GM21619 (cell line): ENCODE measurements at regions not wholly inside any gene's neighbourhood (a gene's known extent, or its start where the extent isn't known, plus 50 kb on each side); places are given as distances from the start of the nearest gene placed in this dataset.
"Not testable (repeated sequence)": the region's sequence is repeated elsewhere in the genome, so short reads cannot be mapped to it uniquely, and the experiment has no call there.

Source experiments
- ATAC-seq: cut with Tn5 transposase; IDR thresholded peaks from one replicate; pipeline ENCODE4 v1.9.1; 2021; ENCODE audit not compliant: unreplicated experiment

DNA sequence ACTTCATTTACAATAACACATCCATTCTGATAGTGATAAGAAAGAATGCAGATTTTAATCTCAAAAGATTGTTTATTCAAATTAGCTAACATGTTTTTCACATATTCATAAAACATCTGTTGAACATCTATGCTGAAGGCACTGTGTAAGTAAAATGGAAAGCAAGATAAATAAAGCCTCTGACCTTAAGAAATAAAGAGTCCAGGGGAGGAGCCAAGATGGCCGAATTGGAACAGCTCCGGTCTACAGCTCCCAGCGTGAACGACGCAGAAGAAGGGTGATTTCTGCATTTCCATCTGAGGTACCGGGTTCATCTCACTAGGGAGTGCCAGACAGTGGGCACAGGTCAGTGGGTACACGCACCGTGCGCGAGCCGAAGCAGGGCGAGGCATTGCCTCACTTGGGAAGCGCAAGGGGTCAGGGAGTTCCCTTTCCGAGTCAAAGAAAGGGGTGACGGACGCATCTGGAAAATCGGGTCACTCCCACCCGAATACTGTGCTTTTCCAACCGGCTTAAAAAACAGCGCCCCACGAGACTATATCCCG is 336.5 kb downstream of the CETN3 start:
- ATAC-seq, result not testable (repeated sequence)

DNA sequence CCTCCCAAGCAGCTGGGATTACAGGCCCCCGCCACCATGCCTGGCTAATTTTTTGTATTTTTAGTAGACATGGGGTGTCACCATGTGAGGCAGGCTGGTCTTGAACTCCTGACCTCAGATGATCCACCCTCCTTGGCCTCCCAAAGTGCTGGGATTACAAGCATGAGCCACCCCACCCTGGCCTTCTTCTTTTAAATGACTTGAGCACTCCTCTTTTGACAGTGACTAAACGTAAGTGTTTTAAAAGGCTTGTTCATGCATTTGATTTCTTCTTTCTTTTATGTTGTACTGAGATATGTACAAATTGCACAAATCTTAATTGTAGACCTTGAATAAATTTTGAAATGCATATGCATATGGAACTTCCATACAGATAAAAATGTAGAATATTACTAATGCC is 337.9 kb downstream of the CETN3 start:
- ATAC-seq, result no peak

DNA sequence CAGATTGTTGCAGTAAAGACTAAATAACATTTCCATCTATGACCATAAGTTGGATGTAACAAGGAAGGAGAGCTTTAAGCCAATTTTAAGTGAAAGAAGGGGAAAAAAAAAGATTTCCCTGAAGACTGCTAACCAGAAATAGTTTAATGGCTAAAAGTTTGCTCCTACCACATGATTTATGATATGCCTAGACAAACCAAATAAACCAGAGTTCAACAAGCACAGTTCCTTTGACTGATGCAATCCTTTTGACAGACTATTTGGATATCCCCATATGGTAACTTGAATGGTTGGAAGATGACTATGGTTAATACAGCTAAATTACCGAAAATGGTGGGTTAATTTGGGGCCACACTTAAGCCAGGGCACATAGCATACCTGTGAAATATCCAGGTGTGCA is 338.5 kb downstream of the CETN3 start:
- no peak for ATAC-seq

DNA sequence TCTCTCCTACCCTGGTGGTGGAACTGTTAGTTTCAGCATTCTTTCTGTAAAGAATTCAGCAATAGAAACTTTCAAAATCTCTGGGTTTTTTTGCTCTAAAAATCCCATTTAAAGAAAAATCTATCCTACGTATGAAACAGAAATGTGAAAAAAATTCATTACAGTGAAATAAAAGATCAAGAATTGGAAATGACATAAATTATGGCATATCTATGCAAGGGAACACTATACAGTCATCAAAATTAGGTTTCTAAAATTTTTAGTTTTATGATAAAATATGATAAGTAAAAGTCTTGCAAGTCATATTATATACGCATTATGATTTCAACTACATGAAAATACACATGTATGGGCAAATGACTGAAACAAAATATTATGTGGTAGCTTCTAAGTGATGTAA is 342.6 kb downstream of the CETN3 start:
- ATAC-seq, result no peak

DNA sequence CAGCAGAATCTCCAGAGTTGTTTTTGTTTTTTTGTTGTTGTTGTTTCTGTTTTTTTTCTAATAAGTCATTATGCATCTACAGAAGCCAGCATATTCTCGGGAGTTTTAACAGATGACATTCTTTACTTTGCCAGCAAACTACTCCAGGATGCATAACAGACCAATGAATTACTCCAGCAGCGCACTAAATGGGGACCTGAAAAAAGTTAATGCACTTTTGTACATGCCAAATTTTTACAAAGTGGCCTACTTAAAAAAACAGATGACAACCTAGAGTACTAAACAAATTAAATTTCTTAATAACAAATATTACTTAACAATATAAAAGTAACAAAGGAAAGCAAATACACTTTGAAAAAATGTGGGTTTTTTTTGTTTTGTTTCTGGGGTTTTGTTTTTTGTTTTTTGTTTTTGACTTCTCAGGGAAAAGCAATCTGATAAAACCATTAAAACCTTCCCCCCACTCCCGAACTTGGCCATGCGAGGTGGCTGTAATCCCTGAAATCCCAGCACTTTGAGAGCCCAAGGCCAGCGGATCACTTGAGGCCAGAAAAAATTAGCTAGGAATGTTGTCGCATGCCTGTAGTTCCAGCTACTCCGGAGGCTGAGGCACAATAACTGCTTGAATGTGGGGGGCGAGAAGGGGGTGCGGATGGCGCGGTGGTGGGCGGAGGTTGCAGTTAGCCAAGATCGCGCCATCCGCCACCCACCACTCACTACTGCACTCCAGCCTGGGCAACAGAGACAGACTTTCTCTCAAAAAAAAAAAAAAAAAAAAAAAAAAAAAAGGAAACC is 352.4 kb downstream of the CETN3 start:
- no peak for ATAC-seq

DNA sequence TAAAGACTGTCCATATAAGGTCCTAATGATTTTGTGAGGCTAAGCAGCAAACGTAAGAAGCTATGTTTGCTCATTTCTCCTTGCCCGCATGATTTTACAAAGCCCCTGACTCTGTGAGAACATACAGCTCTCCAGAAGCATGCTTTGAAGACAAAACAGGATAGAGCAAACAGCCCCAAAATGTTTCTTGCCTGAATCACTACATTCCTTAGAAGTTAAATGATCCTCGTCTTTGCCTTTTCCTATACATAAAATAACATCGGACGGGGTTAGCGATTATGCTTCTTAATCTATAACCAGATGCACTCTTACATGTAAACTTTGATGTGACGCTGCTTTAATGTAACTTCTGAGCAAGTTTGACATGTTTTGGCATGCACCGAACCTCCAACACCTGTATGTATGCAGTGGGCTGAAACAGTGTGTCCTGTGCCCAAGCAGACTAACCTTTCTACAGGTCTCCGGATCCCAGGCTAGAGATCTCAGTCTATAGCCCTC is 353.7 kb downstream of the CETN3 start:
- no peak for ATAC-seq

DNA sequence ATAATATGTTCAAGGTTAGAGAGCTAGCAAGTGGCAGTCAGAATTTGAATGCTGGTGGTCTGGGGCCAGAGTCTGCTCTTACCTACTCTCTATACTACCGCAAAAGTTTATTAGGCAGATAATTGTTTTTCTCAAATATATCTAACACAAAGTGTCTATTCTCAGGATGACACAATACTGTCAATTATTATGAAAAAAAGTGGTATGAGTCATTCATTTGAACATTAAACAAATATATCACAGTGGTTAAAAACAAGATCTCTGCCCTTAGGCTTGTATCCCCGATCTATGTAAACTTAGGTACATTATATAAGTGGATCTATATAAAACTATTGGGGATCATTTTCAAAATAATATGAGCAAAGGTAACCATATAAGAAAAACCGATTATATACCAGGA is 354.9 kb downstream of the CETN3 start:
- no peak for ATAC-seq

DNA sequence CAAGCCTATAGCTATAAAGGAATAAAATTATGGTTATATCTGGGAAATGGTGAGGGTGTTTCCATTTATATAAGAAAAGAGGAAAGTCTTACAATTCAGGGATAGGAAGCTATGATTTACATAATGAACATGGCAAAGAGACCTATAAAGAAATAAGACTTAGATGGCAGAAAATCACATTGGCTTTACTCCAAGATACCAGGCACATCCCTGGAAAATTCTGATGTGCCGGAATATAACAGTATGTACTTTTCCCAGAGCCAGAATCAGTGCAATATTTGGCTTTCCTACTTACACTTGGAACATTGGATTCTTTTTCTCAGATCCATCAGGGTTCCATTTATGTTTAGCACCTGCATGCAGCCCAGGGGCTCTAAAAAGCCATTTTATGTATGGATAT is 357.8 kb downstream of the CETN3 start:
- no peak for ATAC-seq

DNA sequence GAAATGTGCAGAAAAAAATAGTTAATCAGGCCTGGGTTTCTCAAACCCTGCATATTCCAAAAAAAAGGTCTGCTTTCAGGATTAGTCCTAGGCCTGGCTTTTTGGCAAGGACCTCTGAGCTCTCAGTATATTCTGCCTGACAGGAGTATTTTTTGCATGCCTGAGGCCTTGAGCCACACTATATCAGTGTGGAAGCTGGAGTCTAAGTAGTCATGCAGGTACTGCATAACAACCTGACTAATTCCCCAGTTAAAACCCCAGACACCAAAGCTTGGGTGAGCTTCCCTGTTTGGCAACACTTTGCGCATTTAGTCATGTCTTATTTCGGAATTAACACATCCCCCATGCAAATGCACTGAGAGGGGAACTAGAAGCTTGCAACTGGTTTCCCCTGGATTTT is 359.5 kb downstream of the CETN3 start:
- ATAC-seq, result no peak

DNA sequence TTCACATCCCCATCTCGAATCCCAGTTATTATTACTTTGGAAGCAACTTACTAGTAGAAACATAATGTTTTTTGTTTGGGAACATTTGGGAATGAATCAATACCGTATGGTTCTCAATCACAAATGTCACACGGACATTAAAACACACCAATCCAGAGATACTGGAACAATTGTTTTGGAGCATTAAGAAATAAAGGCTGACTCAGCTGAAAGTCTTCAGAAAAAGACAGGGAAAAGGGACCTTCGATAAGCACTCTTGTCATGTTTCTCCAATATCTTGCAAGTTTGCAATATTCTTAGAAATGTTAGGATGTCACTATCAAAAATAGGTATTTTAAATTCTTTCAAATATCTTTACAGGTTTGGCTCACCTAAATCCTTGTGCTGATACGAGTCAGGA is 362.4 kb downstream of the CETN3 start:
- ATAC-seq, result no peak

DNA sequence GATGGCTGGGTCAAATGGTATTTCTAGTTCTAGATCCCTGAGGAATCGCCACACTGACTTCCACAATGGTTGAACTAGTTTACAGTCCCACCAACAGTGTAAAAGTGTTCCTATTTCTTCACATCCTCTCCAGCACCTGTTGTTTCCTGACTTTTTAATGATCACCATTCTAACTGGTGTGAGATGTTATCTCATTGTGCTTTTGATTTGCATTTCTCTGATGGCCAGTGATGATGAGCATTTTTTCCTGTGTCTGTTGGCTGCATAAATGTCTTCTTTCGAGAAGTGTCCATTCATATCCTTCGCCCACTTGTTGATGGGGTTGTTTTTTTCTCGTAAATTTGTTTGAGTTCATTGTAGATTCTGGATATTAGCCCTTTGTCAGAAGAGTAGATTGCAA is 369.5 kb downstream of the CETN3 start:
- ATAC-seq, result not testable (repeated sequence)

DNA sequence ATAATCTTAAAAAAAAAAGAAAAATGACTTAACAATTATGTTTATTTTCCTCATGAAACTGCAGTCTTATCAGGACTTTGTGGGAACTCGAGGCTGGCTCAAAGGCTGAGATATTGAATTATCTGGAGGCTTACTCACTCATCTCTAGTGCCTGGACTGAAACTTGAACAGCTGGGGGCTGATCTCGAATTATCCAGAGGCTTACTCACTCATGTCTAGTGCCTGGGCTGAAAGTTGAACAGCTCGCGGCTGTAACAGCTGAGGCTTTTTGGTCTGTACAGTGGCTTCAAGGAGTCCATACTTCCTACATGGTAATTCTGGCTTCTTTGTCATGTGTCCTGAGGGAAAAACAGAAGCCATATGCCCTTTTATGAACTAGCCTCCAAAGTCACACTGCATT is 371.9 kb downstream of the CETN3 start:
- no peak for ATAC-seq

DNA sequence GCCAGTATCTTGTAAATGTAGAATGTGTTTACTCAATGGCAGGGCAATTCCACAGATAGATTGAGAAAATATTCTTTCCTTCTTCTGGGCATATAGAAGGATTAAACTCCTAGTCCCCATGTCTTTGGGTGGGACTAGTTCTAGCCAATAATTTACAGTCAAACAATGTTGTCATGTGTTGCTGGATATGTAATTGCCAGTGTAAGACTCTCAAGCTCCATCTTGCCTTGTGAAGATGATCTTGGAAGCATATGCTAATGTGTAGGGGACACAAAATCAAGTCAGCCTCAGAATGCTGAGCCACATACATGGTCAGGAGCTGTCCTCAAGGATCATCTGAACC is 386.9 kb downstream of the CETN3 start:
- ATAC-seq, result no peak

DNA sequence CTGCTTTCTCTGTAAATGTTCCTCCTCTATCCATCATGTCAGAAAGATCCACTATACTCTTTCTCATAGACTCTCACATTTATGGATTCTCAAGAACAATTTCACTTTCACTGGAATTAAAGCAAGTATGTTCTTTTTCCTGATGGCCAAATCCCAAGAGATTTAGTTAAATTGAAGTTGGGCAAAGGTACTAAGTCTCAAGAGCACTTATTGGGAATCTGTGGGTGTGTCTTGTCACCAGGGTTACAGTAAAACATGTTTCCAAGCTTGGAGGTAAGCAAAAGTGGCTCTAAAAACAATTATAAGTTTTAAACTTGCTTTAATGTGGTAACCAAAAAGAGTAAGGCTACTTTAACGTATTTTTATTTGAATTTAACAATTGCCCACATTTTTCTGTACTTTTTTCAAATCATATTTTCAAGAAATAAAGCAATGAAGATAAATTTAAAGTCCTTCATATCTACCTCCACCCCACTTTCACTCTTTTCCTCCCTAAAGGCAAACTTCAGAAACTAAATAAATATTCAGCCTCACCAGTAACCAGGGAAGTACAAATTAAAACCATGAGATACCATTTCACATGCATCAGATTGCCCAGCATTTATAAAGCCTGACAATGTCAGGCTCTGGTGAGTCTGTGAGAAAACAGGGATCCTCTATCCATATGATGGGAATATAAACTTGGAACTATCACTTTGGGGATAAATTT is 387.4 kb downstream of the CETN3 start:
- no peak for ATAC-seq

DNA sequence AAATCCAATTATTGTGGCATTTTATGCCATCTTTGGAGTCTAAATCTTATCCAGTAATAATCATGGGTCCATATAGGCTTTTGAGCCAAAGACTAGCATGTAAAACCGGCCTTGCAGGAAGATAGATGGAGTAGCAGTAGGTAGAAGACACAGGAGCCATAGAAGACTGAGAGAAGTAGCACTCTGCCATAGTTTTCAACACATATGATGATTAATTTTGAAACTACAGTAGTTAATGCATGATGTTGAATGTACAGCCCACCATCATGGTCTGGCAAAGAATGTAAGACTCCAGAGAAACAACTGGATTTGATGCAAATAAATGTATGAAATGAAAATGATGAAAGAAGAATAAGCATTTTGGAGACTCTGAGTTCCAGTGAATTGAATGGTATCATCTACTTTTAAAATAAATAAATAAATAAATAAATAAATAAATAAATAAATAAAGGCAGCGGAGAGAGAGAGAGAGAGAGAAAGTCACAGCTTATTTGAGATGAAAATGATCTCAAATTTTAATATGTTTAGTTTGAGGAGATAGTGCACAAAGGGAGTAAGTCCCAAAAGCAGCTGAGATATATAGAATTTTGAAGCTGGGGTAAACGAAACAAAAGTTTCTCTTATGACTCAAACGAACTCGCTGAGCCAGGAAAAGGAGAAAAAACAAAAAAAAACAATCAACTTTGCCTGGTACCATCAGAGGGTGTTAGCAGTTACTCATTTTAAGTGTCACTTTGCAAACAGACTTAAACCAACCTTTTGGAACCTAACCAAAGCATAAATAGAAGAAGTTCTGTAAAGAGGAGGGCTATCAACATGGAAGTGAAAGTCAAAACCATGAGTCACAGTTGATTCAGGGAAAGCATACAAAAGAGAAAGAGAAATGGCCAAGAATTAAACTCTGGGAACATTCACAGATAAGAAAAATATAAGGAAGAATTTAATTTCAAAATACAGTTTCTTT is 388.7 kb downstream of the CETN3 start:
- peak; percentile 97 for ATAC-seq

DNA sequence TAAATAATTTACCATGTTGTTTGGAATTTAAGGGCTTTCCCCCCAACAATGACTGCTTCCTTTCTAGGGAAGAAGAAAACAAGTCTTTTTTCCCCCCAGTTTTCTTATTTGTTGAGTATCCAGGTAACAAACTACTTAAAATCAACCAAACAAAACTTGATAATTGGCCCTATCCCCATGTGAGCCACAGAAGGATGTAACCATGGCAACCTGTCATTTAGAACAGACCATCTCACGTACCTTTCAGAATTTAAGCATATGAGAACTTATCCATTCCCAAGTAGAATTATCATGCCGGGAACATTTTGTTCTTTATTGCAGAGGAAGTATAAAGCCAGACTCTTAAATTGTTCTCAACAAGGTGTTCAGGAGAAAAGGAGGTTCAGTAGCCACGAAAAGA is 392.3 kb downstream of the CETN3 start:
- ATAC-seq, result no peak

DNA sequence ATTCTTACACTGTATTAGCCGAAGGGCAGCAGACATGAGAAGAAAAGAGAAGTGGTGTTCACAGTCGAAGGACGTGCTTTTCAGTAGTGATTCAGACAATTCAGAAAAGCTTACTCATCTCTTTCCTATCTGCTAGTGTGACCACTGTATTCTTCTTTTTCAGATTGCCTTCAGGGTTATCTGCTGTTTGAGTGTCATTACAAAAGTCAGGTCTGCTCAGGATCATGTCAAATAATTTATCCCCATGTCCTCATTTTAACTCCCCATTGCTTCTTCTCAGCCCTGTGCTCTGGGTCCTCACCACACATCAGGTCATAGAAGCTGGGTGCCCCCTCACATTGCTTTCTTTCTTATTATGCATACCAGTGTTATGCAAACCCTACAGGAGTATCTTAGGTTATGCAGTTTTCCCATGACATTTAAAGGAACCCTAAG is 394.0 kb downstream of the CETN3 start:
- peak; percentile 87 for ATAC-seq

DNA sequence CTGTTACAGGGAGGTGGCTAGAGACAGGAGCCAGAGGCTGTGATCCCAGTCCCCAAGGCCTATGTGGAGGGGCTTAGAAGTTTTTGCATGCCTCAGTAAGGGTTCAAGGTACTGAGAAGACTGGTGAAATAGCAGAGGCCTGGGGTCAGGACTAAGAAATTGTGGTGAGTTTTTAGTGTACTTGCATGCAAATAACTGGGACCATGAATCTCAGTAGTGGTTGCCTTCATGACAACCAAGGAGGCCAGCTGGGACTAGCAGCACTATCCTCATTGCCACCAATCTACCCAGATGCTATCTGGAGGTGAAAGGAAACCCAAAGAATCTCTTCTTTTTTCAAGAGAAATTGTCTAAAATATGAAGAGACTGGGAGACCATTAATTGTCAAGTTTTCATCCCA is 395.1 kb downstream of the CETN3 start:
- peak; percentile 88 for ATAC-seq

DNA sequence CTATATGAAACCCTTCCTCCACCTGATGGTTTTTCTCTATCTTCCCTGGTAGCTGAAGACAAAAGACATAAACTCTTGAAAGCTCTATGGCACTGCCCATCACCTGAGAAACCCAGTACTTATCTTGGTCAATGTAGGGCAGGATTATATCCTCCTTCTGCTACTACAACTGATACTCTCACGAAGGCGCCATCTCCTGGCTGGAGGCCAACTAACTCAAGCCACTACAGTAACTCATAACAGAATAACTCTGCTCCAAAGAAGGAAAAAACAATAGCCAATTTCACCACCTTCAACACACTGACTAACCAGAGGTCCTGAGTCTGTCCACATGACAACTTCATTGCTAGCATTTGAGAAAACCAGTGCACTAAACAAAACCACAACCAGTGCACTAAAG is 409.2 kb downstream of the CETN3 start:
- ATAC-seq, result no peak

DNA sequence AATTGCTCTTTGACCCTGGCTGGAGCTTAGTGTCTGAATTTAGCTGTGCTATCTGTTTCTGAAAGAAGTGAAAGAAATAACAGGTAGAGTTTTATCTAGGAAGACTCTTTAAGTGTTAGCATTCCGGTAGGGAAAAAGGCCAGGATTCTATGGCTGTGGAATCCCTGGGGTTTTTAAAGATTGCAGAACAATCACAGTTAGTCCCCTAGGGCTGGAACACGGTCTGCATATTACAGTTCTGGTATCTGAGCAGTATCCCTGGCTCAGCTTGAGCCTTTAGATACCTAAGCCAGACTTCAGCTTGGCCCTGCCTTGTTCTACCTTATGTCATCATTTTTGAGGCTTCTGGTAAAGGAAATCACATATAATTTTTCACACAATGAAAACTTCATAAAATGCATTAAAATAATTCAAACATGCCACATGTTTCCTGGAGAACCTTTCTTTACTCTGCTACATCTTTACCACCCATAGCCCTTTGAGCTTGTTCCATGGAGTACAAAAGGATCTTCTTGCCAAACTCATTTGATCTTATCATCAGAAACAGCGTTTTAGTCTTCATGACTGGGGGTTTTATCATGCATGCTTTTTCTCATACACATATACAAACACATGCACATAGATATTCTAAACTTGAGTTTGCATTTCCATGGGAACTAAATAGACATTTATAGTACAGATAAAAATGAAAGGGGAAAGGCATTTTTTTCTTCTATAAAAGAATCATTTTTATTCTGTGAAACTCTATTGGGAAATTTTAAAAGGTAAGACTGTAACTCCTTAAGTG is 410.8 kb downstream of the CETN3 start:
- no peak for ATAC-seq
